ENCODE measurements at regions not wholly inside any gene's neighbourhood (a gene's known extent, or its start where the extent isn't known, plus 50 kb on each side); places are given as distances from the start of the nearest gene placed in this dataset.

DNA sequence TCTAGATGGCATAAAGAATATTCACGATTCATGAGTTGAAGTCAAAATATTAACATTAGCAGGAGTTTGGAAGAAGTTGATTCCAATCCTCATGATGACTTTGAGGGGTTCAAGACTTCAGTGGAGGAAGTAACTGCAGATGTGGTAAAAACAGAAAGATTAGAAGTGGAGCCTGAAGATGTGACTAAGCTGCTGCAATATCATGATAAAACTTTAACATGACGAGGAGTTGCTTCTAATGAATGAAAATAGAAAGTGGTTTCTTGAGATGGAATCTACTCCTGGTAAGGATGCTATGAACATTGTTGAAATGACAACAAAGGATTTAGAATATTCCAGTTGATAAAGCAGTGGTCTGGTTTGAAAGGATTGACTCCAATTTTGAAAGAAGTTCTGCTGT, 70.1 kb upstream of the TMLHE start:
- DNase-seq, result no peak

GRCh38 chrX:155679715-155680114, 67.0 kb upstream of the TMLHE start:
- DNase-seq, result no peak

DNA sequence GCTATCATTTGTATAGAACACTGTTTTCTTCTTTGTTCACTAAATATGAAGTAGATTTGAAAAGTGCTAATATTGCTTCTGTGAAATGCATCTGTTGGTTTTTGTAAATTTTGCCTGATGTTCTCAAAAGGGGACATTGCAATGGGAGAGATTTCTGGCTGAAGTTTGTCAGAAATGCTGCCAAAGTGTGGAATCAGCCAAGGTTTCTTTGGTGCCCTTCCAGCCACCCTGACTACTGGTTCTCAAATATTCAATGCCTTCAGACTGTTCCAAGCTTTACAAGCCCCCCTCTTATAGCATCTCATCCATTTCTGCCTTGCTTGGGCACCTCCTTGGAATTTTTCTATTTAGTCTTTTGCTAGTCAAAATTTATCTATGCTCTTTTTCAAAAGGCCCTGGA, 60.6 kb upstream of the TMLHE start:
- DNase-seq, result no peak

GRCh38 chrX:155666741-155667140, 54.0 kb upstream of the TMLHE start:
- DNase-seq, result no peak
